Activated CD4-positive, alpha-beta memory T cell treated with anti-CD3 and anti-CD28 coated beads for 36 hours (primary cell): ENCODE measurements at regions not wholly inside any gene's neighbourhood (a gene's known extent, or its start where the extent isn't known, plus 50 kb on each side); places are given as distances from the start of the nearest gene placed in this dataset.

Source experiments
- CTCF ChIA-PET: fragments of 350-600 bp; sonication (Branson Sonifier 250); formaldehyde crosslinking; loops from one replicate; lab custom pipeline; 2021; ENCODE audit warnings: antibody characterized with exemption, inconsistent platforms; lab: Charles Lee
- POLR2A ChIA-PET: fragments of 350-600 bp; sonication (Branson Sonifier 250); formaldehyde crosslinking; loops from one replicate; lab custom pipeline; 2021; ENCODE audit warnings: antibody characterized with exemption; lab: Charles Lee
- DNase-seq: peaks from one replicate; pipeline ENCODE4 v3.0.0-alpha.2; 2020
- H3K27ac Mint-ChIP-seq: one replicate; pipeline ENCODE4 v1.8.0; 2021; ENCODE audit warnings: mixed read lengths
- H3K27me3 Mint-ChIP-seq: one replicate; pipeline ENCODE4 v1.8.0; 2021; ENCODE audit warnings: mixed read lengths
- H3K36me3 Mint-ChIP-seq: one replicate; pipeline ENCODE4 v1.8.0; 2021; ENCODE audit warnings: mixed read lengths
- H3K4me1 Mint-ChIP-seq: one replicate; pipeline ENCODE4 v1.8.0; 2021; ENCODE audit warnings: low read depth, mixed read lengths
- H3K4me3 Mint-ChIP-seq: one replicate; pipeline ENCODE4 v1.8.0; 2021; ENCODE audit warnings: mild to moderate bottlenecking, mixed read lengths
- H3K9me3 Mint-ChIP-seq: one replicate; pipeline ENCODE4 v1.8.0; 2021; ENCODE audit warnings: mixed read lengths
- intact Hi-C: fragments of 100-400 bp; cut with micrococcal nuclease; formaldehyde crosslinking; loops from one replicate; pipeline ENCODE4 v1.15.1; 2023

DNA sequence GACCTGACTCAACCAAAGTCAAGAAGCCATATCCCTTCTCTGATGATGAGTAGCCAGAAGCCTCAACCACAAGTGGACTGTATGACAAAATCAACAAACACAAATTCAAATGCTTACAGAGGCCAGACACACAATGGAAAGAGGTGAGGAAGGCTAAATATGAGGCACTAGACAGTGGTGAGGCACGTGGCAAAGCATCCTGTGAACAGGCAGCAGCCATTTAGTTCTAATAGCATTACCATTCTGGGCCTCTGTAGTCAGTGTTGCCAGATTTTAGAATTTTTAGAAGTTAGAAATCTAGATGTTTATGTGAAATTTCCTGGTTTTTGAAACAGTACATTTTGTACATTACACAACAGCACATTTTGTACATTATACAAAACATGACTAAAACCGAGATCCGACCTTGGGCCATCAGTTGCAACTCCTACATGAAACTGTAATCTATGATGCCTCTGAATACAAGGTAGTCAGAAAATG lies 403.3 kb downstream of the COG6 start:
- ChIA-PET POLR2A (interaction anchor here (1.1 to 1.8 kb wide), 3 partner anchors 34 to 162 kb away, joined by 3 to 6 read pairs (median 5); no protein-coding TSS in a partner anchor), CTCF (interaction anchor here (1.2 to 2.9 kb wide), 2 partner anchors 10 to 116 kb away, joined by 3 to 13 read pairs; no protein-coding TSS in a partner anchor)
- Mint-ChIP-seq H3K9me3 (peaks cover 3% of the 10 kb centered on the region), H3K4me1 (peaks cover 31% of the 10 kb centered on the region), H3K27me3 (no peaks in the 10 kb centered on the region), H3K27ac (peak overlapping the region; percentile 52), H3K36me3 (no peaks in the 10 kb centered on the region), H3K4me3 (peak overlapping the region; percentile 43)
- DNase-seq: peak; percentile 43
- intact Hi-C loops: loop anchor here (2.0 kb wide), 1 partner anchor 282 kb away; no protein-coding TSS in a partner anchor

GRCh38 chr13:40059540-40060232 lies 404.2 kb downstream of the COG6 start:
- intact Hi-C loops: loop anchor here (1.0 to 10.0 kb wide), 5 partner anchors 33 to 604 kb away; no protein-coding TSS in a partner anchor
- peaks cover 40% of the 10 kb centered on the region for H3K4me1 Mint-ChIP-seq
- ChIA-PET POLR2A (interaction anchor here (0.6 to 1.8 kb wide), 4 partner anchors 33 to 161 kb away, joined by 3 to 6 read pairs (median 4); no protein-coding TSS in a partner anchor), CTCF (interaction anchor here (0.7 to 2.9 kb wide), 6 partner anchors 10 to 604 kb away, joined by 3 to 13 read pairs (median 4); no protein-coding TSS in a partner anchor)
- peak overlapping the region; percentile 42 for H3K4me3 Mint-ChIP-seq
- H3K9me3 Mint-ChIP-seq: no peaks in the 10 kb centered on the region
- no peaks in the 10 kb centered on the region for H3K36me3 Mint-ChIP-seq
- H3K27ac Mint-ChIP-seq: peak overlapping the region; percentile 47
- H3K27me3 Mint-ChIP-seq: no peaks in the 10 kb centered on the region
- no peak for DNase-seq

DNA sequence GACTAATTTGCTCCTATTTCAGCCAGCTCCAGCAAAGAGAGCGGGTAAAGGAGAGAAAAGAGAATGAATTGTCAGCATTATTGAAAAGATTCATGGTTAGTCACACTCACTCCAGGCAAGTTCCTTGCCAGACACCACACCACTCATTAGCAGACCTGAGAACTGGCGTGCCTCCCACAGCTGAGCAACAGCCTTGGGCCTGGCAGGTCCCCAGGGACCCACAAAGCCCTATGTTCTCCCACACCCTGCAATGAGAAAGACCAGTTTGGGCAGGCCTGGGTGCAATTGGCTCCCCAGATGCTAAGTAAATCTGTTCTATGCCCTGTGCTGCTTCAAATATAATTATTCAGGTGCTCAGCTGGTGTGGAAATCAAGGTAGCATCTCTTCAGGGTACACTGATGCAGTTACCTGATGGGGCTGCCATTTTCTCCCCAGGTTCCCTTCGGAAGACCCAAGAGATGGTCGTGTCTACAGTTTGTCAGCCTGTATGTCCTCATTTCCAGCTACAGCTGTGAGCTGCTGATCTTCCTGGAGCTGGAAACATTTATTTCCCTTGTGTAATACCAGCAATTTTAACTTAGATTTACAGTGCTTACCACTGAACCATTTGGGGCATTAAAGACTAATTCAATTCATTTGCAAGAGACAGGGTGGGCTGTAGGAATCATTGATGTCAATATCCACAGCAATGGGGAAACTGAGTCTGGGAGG lies 405.0 kb downstream of the COG6 start:
- Mint-ChIP-seq H3K36me3 (no peaks in the 10 kb centered on the region), H3K9me3 (no peaks in the 10 kb centered on the region), H3K4me1 (peaks cover 46% of the 10 kb centered on the region), H3K27me3 (no peaks in the 10 kb centered on the region), H3K4me3 (peak overlapping the region; percentile 42), H3K27ac (peak overlapping the region; percentile 47)
- peak; percentile 83 for DNase-seq
- intact Hi-C loops: loop anchor here (1.0 to 10.0 kb wide), 4 partner anchors 34 to 603 kb away; no protein-coding TSS in a partner anchor
- ChIA-PET POLR2A (interaction anchor here (0.6 to 1.8 kb wide), 4 partner anchors 34 to 160 kb away, joined by 3 to 6 read pairs (median 4); no protein-coding TSS in a partner anchor), CTCF (interaction anchor here (1.2 to 2.9 kb wide), 6 partner anchors 9 to 604 kb away, joined by 3 to 13 read pairs (median 4); no protein-coding TSS in a partner anchor)

DNA sequence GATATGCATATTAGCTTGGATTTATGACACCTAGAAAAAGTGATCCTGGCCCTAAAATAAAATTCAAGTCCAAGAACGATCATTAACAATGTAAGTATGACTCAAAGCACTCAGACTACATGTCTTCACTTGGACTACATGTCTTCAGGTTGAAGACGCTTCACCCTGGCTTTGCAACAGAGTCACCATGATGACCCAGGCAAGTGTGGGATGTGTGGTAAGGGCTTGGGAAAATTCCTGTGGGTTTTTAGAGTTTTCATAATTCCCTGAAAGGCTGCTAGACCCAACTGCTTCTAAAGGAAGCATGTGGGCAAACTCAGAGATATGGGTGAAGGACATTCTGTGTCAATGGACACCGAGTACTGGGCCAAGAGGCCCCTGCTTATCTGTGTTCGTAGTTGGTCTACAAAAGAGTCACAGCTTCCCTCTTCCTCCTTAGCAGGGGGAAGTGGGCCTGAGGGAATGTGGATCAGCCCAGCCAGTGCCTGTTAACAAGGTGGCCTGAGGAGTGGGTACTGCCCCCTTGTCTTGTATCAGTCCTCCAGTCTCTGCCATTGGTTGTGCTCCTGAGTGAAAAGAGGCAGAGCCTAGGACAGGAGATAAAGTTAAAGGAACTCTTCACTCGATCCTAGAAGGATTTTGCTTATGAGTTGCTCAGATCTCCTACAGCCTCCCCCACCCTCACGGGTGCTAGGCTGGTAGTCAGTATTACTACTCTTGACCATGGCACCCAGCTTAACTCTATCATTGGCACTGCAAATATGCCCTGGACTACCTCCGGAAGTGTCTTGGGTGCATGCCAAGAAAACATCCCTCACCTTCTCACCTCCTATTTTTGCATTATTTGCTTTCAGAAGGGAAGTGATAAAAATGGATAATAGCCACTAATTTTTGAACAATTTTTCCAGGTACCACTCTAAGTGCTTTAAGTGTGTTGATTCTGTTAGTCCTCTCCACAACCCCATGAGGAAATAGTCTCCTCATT lies 406.3 kb downstream of the COG6 start:
- Mint-ChIP-seq H3K27ac (no peak overlapping the region), H3K9me3 (no peaks in the 10 kb centered on the region), H3K4me3 (no peak overlapping the region), H3K4me1 (peaks cover 46% of the 10 kb centered on the region), H3K36me3 (no peaks in the 10 kb centered on the region), H3K27me3 (no peaks in the 10 kb centered on the region)
- intact Hi-C loops: loop anchor here (10.0 kb wide), 1 partner anchor 253 kb away; no protein-coding TSS in a partner anchor
- ChIA-PET POLR2A (interaction anchor here (0.7 to 1.3 kb wide), 2 partner anchors 35 to 666 kb away, joined by 3 to 4 read pairs; no protein-coding TSS in a partner anchor), CTCF (interaction anchor here (1.2 to 1.3 kb wide), 2 partner anchors 86 to 119 kb away, joined by 3 to 4 read pairs; no protein-coding TSS in a partner anchor)
- no peak for DNase-seq

- ChIA-PET POLR2A (no interaction called here), CTCF (interaction anchor here (1.3 kb wide), 1 partner anchor 121 kb away, joined by 4 read pairs; no protein-coding TSS in a partner anchor)
- Mint-ChIP-seq H3K4me3 (no peak overlapping the region), H3K27ac (no peak overlapping the region), H3K36me3 (no peaks in the 10 kb centered on the region), H3K9me3 (no peaks in the 10 kb centered on the region), H3K4me1 (peaks cover 46% of the 10 kb centered on the region), H3K27me3 (no peaks in the 10 kb centered on the region)
- no peak for DNase-seq
- intact Hi-C loops: loop anchor here (10.0 kb wide), 1 partner anchor 252 kb away; no protein-coding TSS in a partner anchor
Measured at GRCh38 chr13:40063278-40063698, 407.8 kb downstream of the COG6 start.

DNA sequence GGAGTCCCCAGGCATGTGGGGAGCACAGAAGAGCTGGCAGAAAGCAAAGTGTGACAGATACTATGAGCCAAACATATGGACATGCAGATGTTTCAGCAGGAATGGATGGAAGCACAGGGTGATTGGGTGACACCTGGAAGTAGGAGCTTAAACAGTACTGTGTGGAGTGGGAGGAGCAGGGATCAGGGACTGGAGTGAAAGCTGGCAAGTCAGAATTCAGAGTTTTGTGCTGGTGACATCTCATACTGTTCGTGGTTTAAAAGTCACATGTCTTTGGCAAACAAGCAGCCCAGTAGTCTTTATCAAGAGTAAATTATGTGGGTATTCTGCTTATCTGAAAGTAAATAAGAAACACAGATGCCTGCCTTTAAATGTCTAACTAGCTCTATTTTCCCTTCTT lies 408.2 kb downstream of the COG6 start:
- Mint-ChIP-seq H3K27ac (no peak overlapping the region), H3K36me3 (no peaks in the 10 kb centered on the region), H3K4me1 (peaks cover 42% of the 10 kb centered on the region), H3K9me3 (no peaks in the 10 kb centered on the region), H3K4me3 (no peak overlapping the region), H3K27me3 (no peaks in the 10 kb centered on the region)
- ChIA-PET POLR2A (no interaction called here), CTCF (interaction anchor here (1.0 kb wide), 1 partner anchor 122 kb away, joined by 4 read pairs; no protein-coding TSS in a partner anchor)
- intact Hi-C loops: loop anchor here (10.0 kb wide), 1 partner anchor 251 kb away; no protein-coding TSS in a partner anchor
- DNase-seq: no peak

DNA sequence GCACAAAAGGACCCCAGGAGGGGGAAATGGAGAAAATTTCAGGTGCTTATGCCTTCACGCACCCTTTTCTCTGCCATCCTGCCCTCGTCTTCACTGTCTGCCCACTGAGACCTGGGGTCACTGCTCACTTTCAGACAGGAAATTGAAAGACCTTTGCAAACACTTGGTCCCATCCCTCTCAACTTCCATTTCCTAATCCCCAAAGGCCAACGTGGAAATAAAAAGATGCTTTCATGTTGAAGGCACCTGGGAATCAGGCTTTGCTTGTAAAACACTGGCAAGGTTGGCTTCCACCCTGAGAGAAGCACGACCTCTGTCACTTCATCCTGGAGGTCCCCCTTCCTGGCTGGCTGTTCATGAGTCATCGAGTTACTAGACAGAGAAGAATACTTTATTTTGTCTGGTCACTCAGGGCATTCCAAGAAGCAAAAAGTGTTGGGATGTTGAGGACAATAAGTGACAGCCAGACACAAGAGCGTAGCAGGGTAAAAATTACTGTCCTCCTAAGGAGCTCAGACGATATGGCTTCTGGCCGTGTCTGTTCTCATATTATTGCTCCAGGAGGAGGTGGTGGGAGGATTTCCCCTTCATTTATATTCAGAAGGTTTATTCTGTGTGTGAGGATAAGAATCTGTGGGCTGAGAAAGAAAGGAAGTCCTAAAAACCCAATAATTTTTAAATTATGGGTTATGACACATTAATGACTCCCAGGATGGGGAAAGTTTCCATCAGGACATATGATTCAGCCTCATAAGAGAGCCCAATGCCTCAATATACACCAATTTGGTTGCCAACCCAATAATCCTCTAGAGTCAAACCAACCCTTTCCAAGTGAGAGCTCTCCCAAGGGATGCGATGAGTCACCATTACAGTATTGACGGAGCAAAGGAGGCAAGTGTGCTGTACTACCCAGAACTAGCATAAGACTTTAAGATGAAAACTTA lies 409.0 kb downstream of the COG6 start:
- intact Hi-C loops: loop anchor here (5.0 to 10.0 kb wide), 2 partner anchors 108 to 250 kb away; no protein-coding TSS in a partner anchor

GRCh38 chr13:40069173-40070044 lies 413.9 kb downstream of the COG6 start:
- CTCF ChIA-PET: interaction anchor here (0.7 to 2.7 kb wide), 67 partner anchors 8 to 708 kb away, joined by 3 to 24 read pairs (median 4); no protein-coding TSS in a partner anchor
- Mint-ChIP-seq H3K4me3 (no peak overlapping the region), H3K36me3 (no peaks in the 10 kb centered on the region), H3K27ac (no peak overlapping the region), H3K9me3 (no peaks in the 10 kb centered on the region), H3K27me3 (no peaks in the 10 kb centered on the region), H3K4me1 (peaks cover 24% of the 10 kb centered on the region)
- DNase-seq: peak; percentile 83
- POLR2A ChIA-PET: no interaction called here
- intact Hi-C loops: loop anchor here (1.0 to 10.0 kb wide), 6 partner anchors 33 to 614 kb away; no protein-coding TSS in a partner anchor

More for the DNA sequence above, 409.0 kb downstream of the COG6 start:
- H3K27ac Mint-ChIP-seq: no peak overlapping the region
- peaks cover 40% of the 10 kb centered on the region for H3K4me1 Mint-ChIP-seq
- DNase-seq: no peak
- no peaks in the 10 kb centered on the region for H3K27me3 Mint-ChIP-seq
- ChIA-PET POLR2A (no interaction called here), CTCF (interaction anchor here (1.0 kb wide), 1 partner anchor 122 kb away, joined by 4 read pairs; no protein-coding TSS in a partner anchor)
- H3K9me3 Mint-ChIP-seq: no peaks in the 10 kb centered on the region
- no peak overlapping the region for H3K4me3 Mint-ChIP-seq
- H3K36me3 Mint-ChIP-seq: no peaks in the 10 kb centered on the region

DNA sequence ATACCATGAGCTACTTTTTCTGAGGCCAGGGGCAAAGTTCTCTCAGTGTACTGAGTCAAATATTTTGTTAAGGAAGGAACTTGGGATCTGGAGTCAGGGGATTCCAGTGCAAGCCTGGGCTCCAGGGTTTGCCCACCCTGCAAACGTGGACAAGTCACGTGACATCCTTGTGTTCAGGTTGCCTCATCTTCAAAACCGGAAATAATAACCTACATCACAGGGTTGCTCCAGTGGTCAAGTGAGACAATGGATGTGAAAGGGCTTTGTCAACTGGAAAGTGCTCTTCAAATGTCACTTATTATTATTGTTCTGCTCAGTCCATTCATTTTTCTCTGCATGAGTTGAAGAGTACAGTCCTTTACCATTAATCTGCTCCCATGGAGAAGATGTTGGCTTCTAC lies 414.9 kb downstream of the COG6 start:
- POLR2A ChIA-PET: no interaction called here
- Mint-ChIP-seq H3K4me1 (peaks cover 15% of the 10 kb centered on the region), H3K27ac (no peak overlapping the region), H3K36me3 (no peaks in the 10 kb centered on the region), H3K27me3 (no peaks in the 10 kb centered on the region), H3K4me3 (no peak overlapping the region), H3K9me3 (no peaks in the 10 kb centered on the region)
- CTCF ChIA-PET: interaction anchor here (0.6 to 2.7 kb wide), 14 partner anchors 10 to 614 kb away, joined by 3 to 24 read pairs (median 6); no protein-coding TSS in a partner anchor
- DNase-seq: no peak
- intact Hi-C loops: no loop called here
